Heart left ventricle (tissue), 16 donors: ENCODE measurements at regions not wholly inside any gene's neighbourhood (a gene's known extent, or its start where the extent isn't known, plus 50 kb on each side); places are given as distances from the start of the nearest gene placed in this dataset.
"Not testable (repeated sequence)": the region's sequence is repeated elsewhere in the genome, so short reads cannot be mapped to it uniquely, and the experiment has no call there.

Experiments used
- ATAC-seq, 4 donors: fragments of 200-7000 bp; cut with Tn5 transposase; one replicate each; pipeline ENCODE4 v1.9.1; 2020 to 2022; ENCODE audit warnings: moderate library complexity in 4 of 4, mild to moderate bottlenecking in 3 of 4, moderate number of reproducible peaks in 1 of 4
- DNase-seq, 5 donors: peaks; one replicate each; pipeline ENCODE4 v3.0.0-alpha.2; 2020
- H3K27ac ChIP-seq, 12 donors: fragments of 200-600 bp; sonication (generic) in 4 of 12; one replicate each; pipeline versions ENCODE4 v1.5.0 to v1.8.0; 2016 to 2022; ENCODE audit warnings: mild to moderate bottlenecking in 2 of 12
- H3K27me3 ChIP-seq, 9 donors: fragments of 200-600 bp; sonication (generic) in 2 of 9; one replicate each; pipeline versions ENCODE4 v1.5.1 to v1.8.0; 2016 to 2022; ENCODE audit warnings: mild to moderate bottlenecking in 3 of 9
- H3K36me3 ChIP-seq, 9 donors: fragments of 200-600 bp; sonication (generic) in 2 of 9; one replicate each; pipeline versions ENCODE4 v1.5.0 to v1.8.0; 2018 to 2022; ENCODE audit warnings: mild to moderate bottlenecking in 2 of 9
- H3K4me1 ChIP-seq, 12 donors: fragments of 200-600 bp; sonication (generic) in 4 of 12; one replicate each; pipeline versions ENCODE4 v1.5.0 to v1.8.0; 2016 to 2022; ENCODE audit warnings: mild to moderate bottlenecking in 3 of 12
- H3K4me3 ChIP-seq, 12 donors: fragments of 200-600 bp; sonication (generic) in 4 of 12; one replicate each; pipeline versions ENCODE4 v1.5.0 to v1.8.0; 2017 to 2022; ENCODE audit warnings: mild to moderate bottlenecking in 9 of 12, moderate library complexity in 4 of 12
- H3K9me3 ChIP-seq, 12 donors: fragments of 200-600 bp; sonication (generic) in 4 of 12; one replicate each; pipeline versions ENCODE4 v1.5.0 to v1.8.0; 2016 to 2022; ENCODE audit warnings: mild to moderate bottlenecking in 1 of 12
- POLR2A ChIP-seq, 2 donors: fragments of 450-650 bp; IDR thresholded peaks; one replicate each; pipeline ENCODE4 v1.6.1; 2017; ENCODE audit warnings: antibody characterized with exemption in 2 of 2, mild to moderate bottlenecking in 2 of 2, moderate library complexity in 2 of 2
- WGBS, 4 donors: extraction: QIAGEN DNeasy Blood & Tissue Kit in 2 of 4; methylation state at CpG; one replicate each; pipeline versions ENCODE4 v1.1.5 to v1.1.7; 2013 to 2018; 5-methylcytosine and 5-hydroxymethylcytosine counted together
- intact Hi-C, 10 donors: fragments of 100-400 bp; cut with DNase I; formaldehyde crosslinking; loops; one replicate each; pipeline versions ENCODE4 v1.11.1 to v1.14.2; 2022
- TF ChIP-seq, protein P1 (sequence below), 12 donors: fragments of 200-600 bp; sonication (generic) in 4 of 12; IDR thresholded peaks; one replicate each; pipeline versions ENCODE4 v1.5.0 to v1.8.0; 2018 to 2022; ENCODE audit warnings: antibody characterized with exemption in 12 of 12, mild to moderate bottlenecking in 5 of 12
- donor health status: ischemic (EF 13 %, LVEDD 7.1; RV severe dilation, severe dysfunction).
- donor health status: healthy with polysubstance abuse.
- donor health status: DM: no; HTN: yes; CAD: no.
- donor health status: DM: no; HTN: no; CAD: no.
- donor health status: ischemic (EF 25% LVEDD 6.9; RV normal size, moderate dysfunction).
- donor health status: ischemic (EF 25% LVEDD 5.7; RV mildly dilated, moderate dysfunction).
- donor health status: healthy.
- donor health status: DM: yes; HTN: yes; CAD: no.
- donor health status: ischemic (EF 35%, LVEDD 5.7; RV mildly dilated, moderate dysfunction).
- donor health status: nonischemic (EF 11% LVEDD 7.7; RV severe dilation, severe dysfunction).
- donor health status: DM: yes; HTN: yes; CAD: no.
- donor health status: PGD.
- donor health status: ischemic (EF 29% LVEDD 5.4; RV normal size, mild dysfunction).
- donor health status: nonischemic (EF 23%, LVEDD 6.1; RV moderate dilation, normal function).

DNA sequence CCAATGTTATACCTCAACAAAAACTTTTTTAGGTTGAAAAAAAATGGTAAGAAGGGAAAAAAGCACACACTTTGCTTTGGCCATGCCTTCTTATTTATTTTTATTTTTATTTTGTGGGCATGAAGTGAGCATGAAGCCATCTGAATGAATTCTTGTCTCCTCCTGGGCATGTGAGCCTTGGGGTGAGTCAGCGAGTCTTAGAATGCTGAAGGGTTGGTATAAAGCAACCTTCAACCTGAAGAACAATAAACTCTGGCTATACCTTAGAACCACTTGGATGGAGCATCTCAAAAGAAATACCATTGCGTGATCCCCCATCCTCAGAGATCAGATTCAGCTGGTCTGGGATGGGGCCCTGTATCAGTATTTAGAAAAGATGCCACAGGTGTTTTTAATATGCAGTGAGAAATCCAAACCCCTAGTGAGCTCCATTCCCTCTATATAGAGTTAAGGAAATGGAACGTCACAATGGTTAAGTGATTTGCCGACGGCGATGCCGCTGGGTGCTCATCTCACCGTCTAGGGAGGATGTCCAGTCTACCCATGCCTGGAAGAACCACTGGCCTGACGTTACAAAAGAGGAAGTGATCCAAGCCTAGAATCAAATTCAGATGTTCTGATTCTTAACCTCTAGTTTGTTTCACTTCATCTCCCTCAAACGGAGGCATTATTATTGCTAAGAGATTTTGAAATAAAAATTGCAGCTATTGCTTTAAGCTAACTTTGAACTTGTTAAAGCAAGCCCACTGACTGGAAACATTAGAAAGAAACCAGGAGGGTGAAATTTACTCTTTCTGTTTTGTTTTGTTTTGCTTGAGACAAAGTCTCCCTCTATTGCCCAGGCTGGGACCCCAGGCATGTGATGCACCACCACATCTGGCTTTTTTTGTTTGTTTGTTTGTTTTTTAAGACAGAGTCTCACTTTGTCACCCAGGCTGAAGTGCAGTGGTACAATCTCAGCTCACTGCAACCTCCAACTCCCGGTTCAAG, 67.1 kb downstream of the EDN1 start:
- ATAC-seq (no peak), DNase-seq (no peak)
- no peaks in the 10 kb centered on the region for H3K27me3 ChIP-seq
- peaks cover 0 to 23% (median 5%) of the 10 kb centered on the region in 12 donors for H3K4me1 ChIP-seq
- H3K36me3 ChIP-seq: no peaks in the 10 kb centered on the region
- H3K9me3 ChIP-seq: peaks cover 0 to 9% (median 2%) of the 10 kb centered on the region in 12 donors
- intact Hi-C loops: no loop called here
- H3K27ac ChIP-seq: no peak overlapping the region
- TF ChIP-seq, protein P1, sequence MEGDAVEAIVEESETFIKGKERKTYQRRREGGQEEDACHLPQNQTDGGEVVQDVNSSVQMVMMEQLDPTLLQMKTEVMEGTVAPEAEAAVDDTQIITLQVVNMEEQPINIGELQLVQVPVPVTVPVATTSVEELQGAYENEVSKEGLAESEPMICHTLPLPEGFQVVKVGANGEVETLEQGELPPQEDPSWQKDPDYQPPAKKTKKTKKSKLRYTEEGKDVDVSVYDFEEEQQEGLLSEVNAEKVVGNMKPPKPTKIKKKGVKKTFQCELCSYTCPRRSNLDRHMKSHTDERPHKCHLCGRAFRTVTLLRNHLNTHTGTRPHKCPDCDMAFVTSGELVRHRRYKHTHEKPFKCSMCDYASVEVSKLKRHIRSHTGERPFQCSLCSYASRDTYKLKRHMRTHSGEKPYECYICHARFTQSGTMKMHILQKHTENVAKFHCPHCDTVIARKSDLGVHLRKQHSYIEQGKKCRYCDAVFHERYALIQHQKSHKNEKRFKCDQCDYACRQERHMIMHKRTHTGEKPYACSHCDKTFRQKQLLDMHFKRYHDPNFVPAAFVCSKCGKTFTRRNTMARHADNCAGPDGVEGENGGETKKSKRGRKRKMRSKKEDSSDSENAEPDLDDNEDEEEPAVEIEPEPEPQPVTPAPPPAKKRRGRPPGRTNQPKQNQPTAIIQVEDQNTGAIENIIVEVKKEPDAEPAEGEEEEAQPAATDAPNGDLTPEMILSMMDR (IDR thresholded peaks at IDR 0.05): no peak
- no peak for TF ChIP-seq POLR2A (IDR thresholded peaks at IDR 0.05)
- H3K4me3 ChIP-seq: no peak overlapping the region
- WGBS, 4 donors: 81 to 86% (median 84%) methylated on average over 11 of the region's 11 CpGs

DNA sequence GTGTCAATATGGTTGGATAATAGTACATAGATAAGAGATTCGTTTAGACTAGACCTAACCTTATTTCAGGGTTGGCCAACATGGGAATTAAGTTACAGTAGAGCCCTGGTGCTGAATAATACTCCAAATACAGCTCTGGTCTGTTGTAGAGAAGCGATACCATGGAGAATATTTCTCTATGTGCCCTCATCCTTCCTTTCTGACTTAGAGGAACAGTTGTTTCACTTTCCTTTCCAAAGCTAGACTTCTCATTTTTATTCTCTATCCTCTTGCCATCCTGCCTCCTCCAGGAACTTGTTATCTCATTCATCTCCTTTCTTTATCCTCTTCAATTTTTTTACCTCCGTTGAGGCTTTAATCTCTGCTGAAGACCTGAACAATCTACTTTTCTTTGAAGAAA, 68.9 kb downstream of the EDN1 start:
- Histone ChIP-seq H3K27ac (no peak overlapping the region), H3K36me3 (no peaks in the 10 kb centered on the region), H3K4me1 (peaks cover 0 to 41% (median 6%) of the 10 kb centered on the region in 12 donors), H3K9me3 (no peaks in the 10 kb centered on the region), H3K27me3 (no peaks in the 10 kb centered on the region), H3K4me3 (no peak overlapping the region)
- intact Hi-C loops: no loop called here
- 47 to 62% (median 59%) methylated on average over 3 of the region's 3 CpGs for WGBS, 4 donors
- TF ChIP-seq POLR2A (IDR thresholded peaks at IDR 0.05): no peak
- TF ChIP-seq, protein P1 (IDR thresholded peaks at IDR 0.05): no peak
- DNase-seq (no peak), ATAC-seq (no peak)

DNA sequence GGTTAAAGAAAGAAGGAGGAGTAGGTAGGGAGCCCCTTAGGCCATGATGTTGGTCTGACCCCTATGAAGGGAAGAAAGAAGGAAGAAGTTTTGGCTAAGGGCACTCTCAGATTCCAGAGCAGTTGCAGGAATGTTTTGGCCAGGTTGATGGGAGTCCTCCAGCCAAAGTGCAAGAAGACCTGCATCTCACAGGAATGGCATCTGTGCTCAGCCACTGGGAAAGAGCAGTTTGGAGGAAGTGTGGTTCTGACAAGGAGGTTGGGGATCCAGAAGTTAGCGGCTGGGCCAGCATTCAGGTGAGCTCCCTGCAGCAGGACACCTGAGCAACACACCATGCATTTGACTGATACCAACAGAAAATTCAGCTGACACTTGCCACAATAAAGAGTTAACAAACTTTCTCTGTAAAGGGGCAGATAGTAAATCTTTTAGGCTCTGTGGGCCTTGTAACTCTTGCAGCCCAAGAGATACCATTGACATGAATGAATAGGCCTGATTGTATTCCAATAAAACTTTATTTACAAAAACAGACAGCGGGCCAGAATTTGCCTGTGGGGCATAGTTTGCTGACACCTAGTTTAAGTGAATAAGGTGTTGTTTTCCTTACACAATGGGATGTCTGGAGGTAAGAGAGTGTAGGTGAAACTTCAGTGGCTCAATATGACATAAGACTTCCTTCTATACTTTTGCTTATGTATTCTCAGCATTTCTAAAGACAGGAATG, 71.0 kb downstream of the EDN1 start:
- Histone ChIP-seq H3K4me1 (peaks cover 0 to 54% (median 5%) of the 10 kb centered on the region in 12 donors), H3K36me3 (no peaks in the 10 kb centered on the region), H3K27ac (no peak overlapping the region), H3K4me3 (no peak overlapping the region), H3K9me3 (no peaks in the 10 kb centered on the region), H3K27me3 (no peaks in the 10 kb centered on the region)
- ATAC-seq (no peak), DNase-seq (no peak)
- intact Hi-C loops: no loop called here
- WGBS, 4 donors: 96 to 98% (median 97%) methylated on average over 2 of the region's 2 CpGs
- TF ChIP-seq POLR2A (IDR thresholded peaks at IDR 0.05): no peak
- TF ChIP-seq, protein P1 (IDR thresholded peaks at IDR 0.05): no peak

DNA sequence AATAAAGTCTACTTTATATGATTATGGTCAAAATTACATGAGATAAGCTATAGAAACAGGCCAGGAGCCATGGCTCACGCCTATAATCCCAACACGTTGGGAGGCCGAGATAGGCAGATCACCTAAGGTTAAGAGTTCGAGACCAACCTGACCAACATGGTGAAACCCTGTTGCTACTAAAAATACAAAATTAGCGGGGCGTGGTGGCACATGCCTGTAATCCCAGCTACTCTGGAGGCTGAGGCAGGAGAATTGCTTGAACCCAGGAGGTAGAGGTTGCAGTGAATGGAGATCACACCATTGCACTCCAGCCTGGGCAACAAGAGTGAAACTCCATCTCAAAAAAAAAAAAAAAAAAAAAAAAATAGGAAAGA, 73.1 kb downstream of the EDN1 start:
- H3K27me3 ChIP-seq, H3K9me3 ChIP-seq, H3K27ac ChIP-seq, intact Hi-C loops, DNase-seq, ATAC-seq, H3K4me3 ChIP-seq, H3K36me3 ChIP-seq: not testable (repeated sequence)
- 94 to 98% (median 95%) methylated on average over 6 of the region's 6 CpGs for WGBS, 4 donors
- peaks cover 0 to 44% (median 5%) of the 10 kb centered on the region in 12 donors for H3K4me1 ChIP-seq
